SK-N-MC (cell line): ENCODE measurements at regions not wholly inside any gene's neighbourhood (a gene's known extent, or its start where the extent isn't known, plus 50 kb on each side); places are given as distances from the start of the nearest gene placed in this dataset.

Experiments
- FOXP2 ChIP-seq: optimal IDR thresholded peaks from 2 replicates; pipeline ENCODE3; 2011; ENCODE audit warnings: mild to moderate bottlenecking, moderate library complexity; ENCODE audit not compliant: insufficient read depth; ENCODE audit errors: extremely low read length, control extremely low read depth
- POLR2AphosphoS5 ChIP-seq: IDR thresholded peaks from 2 replicates; pipeline ENCODE4 v1.6.1; 2012; ENCODE audit warnings: mild to moderate bottlenecking, low read depth, low read length, borderline replicate concordance

- TF ChIP-seq POLR2AphosphoS5 (no peak), FOXP2 (no peak)
Observed at GRCh38 chr11:112526699-112527416, 266.2 kb upstream of the PLET1 start.
